DMS 273 (cell line): ENCODE measurements at regions not wholly inside any gene's neighbourhood (a gene's known extent, or its start where the extent isn't known, plus 50 kb on each side); places are given as distances from the start of the nearest gene placed in this dataset.
"Not testable (repeated sequence)": the region's sequence is repeated elsewhere in the genome, so short reads cannot be mapped to it uniquely, and the experiment has no call there.

Experiments
- DNase-seq: peaks from one replicate; lab custom pipeline; 2025; ENCODE audit not compliant: unreplicated experiment; lab: John Stamatoyannopoulos, UW

- no peak for DNase-seq
These were observed 159.8 kb downstream of the DPY19L2 start for GRCh38 chr12:63508543-63508942.

GRCh38 chr12:63499567-63499966 lies 168.7 kb downstream of the DPY19L2 start:
- no peak for DNase-seq

- DNase-seq = no peak
These were observed 170.1 kb downstream of the DPY19L2 start for GRCh38 chr12:63498239-63498638.

GRCh38 chr12:63496654-63497053 lies 171.6 kb downstream of the DPY19L2 start:
- DNase-seq = no peak

GRCh38 chr12:63495974-63496373 lies 172.3 kb downstream of the DPY19L2 start:
- no peak for DNase-seq

- peak; percentile 3 for DNase-seq
These were observed 174.9 kb downstream of the DPY19L2 start for GRCh38 chr12:63493357-63493756.

GRCh38 chr12:63480186-63480585 lies 188.1 kb downstream of the DPY19L2 start:
- DNase-seq = no peak

- no peak for DNase-seq
These were observed 198.1 kb downstream of the DPY19L2 start for GRCh38 chr12:63470161-63470560.

- no peak for DNase-seq
These were observed 200.3 kb downstream of the DPY19L2 start for GRCh38 chr12:63467951-63468350.

- no peak for DNase-seq
These were observed 210.4 kb downstream of the DPY19L2 start for GRCh38 chr12:63457857-63458256.

- no peak for DNase-seq
These were observed 210.9 kb downstream of the DPY19L2 start for GRCh38 chr12:63457428-63457827.

- no peak for DNase-seq
These were observed 217.5 kb downstream of the DPY19L2 start for GRCh38 chr12:63450816-63451215.

GRCh38 chr12:63450334-63450733 lies 218.0 kb downstream of the DPY19L2 start:
- no peak for DNase-seq

- DNase-seq = no peak
These were observed 222.9 kb downstream of the DPY19L2 start for GRCh38 chr12:63445224-63445880.

- no peak for DNase-seq
These were observed 228.2 kb downstream of the DPY19L2 start for GRCh38 chr12:63440048-63440447.

GRCh38 chr12:63434384-63434783 lies 233.9 kb downstream of the DPY19L2 start:
- DNase-seq = not testable (repeated sequence)

- not testable (repeated sequence) for DNase-seq
These were observed 240.3 kb downstream of the DPY19L2 start for GRCh38 chr12:63427969-63428368.

- not testable (repeated sequence) for DNase-seq
These were observed 241.3 kb downstream of the DPY19L2 start for GRCh38 chr12:63427029-63427428.

GRCh38 chr12:63424671-63425070 lies 243.6 kb downstream of the DPY19L2 start:
- DNase-seq = no peak

GRCh38 chr12:63423839-63424238 lies 244.5 kb downstream of the DPY19L2 start:
- no peak for DNase-seq

- peak; percentile 74 for DNase-seq
These were observed 248.1 kb downstream of the DPY19L2 start for GRCh38 chr12:63420206-63420644.

- no peak for DNase-seq
These were observed 249.1 kb downstream of the DPY19L2 start for GRCh38 chr12:63419154-63419553.

GRCh38 chr12:63416788-63417187 lies 251.5 kb downstream of the DPY19L2 start:
- no peak for DNase-seq
